Activated naive CD4-positive, alpha-beta T cell treated with anti-CD3 and anti-CD28 coated beads, Interleukin-2, amount 50 U/mL, for 72 hours (primary cell): ENCODE measurements at regions not wholly inside any gene's neighbourhood (a gene's known extent, or its start where the extent isn't known, plus 50 kb on each side); places are given as distances from the start of the nearest gene placed in this dataset.
"Not testable (repeated sequence)": the region's sequence is repeated elsewhere in the genome, so short reads cannot be mapped to it uniquely, and the experiment has no call there.

Experiments used
- ATAC-seq, 2 donors: fragments of 150-1000 bp; cut with Tn5 transposase; 2 replicates each; pipeline ENCODE4 v1.10.0; 2021; ENCODE audit warnings: mild to moderate bottlenecking in 2 of 2, moderate library complexity in 2 of 2
- DNase-seq, 2 donors: peaks; one replicate each; pipeline ENCODE4 v3.0.0; 2021 to 2022; ENCODE audit warnings: low spot score in 2 of 2
- H3K27ac Mint-ChIP-seq, 2 donors: one replicate each; pipeline ENCODE4 v1.8.0; 2022; ENCODE audit warnings: mild to moderate bottlenecking in 2 of 2, mixed read lengths in 2 of 2
- H3K36me3 Mint-ChIP-seq, 2 donors: one replicate each; pipeline ENCODE4 v1.8.0; 2022; ENCODE audit warnings: mixed read lengths in 2 of 2
- H3K9me3 Mint-ChIP-seq, 2 donors: one replicate each; pipeline ENCODE4 v1.8.0; 2022; ENCODE audit warnings: mixed read lengths in 2 of 2

- H3K36me3 Mint-ChIP-seq, result no peaks in the 10 kb centered on the region
- no peaks in the 10 kb centered on the region for H3K9me3 Mint-ChIP-seq
- no peak overlapping the region for H3K27ac Mint-ChIP-seq
- DNase-seq, result no peak
- ATAC-seq, result no peak
These were observed 99.7 kb upstream of the RAI14 start for GRCh38 chr5:34556509-34556782.

- H3K9me3 Mint-ChIP-seq, DNase-seq, ATAC-seq, H3K27ac Mint-ChIP-seq, H3K36me3 Mint-ChIP-seq: not testable (repeated sequence)
These were observed 94.5 kb upstream of the RAI14 start for GRCh38 chr5:34561581-34561980.

- no peak overlapping the region for H3K27ac Mint-ChIP-seq
- H3K9me3 Mint-ChIP-seq, result no peaks in the 10 kb centered on the region
- H3K36me3 Mint-ChIP-seq, result no peaks in the 10 kb centered on the region
- no peak for DNase-seq
- no peak for ATAC-seq
These were observed 93.3 kb upstream of the RAI14 start for GRCh38 chr5:34562791-34563190.

GRCh38 chr5:34563269-34563668 lies 92.9 kb upstream of the RAI14 start:
- no peak for ATAC-seq
- Mint-ChIP-seq H3K9me3 (no peaks in the 10 kb centered on the region), H3K27ac (no peak overlapping the region), H3K36me3 (no peaks in the 10 kb centered on the region)
- no peak for DNase-seq

GRCh38 chr5:34563931-34564709 lies 92.0 kb upstream of the RAI14 start:
- H3K9me3 Mint-ChIP-seq, result no peaks in the 10 kb centered on the region
- ATAC-seq, result no peak
- no peak for DNase-seq
- H3K36me3 Mint-ChIP-seq, result no peaks in the 10 kb centered on the region
- H3K27ac Mint-ChIP-seq, result no peak overlapping the region

- no peak for DNase-seq
These were observed 91.4 kb upstream of the RAI14 start for GRCh38 chr5:34564710-34565235.

GRCh38 chr5:34570143-34570542 lies 86.0 kb upstream of the RAI14 start:
- DNase-seq (no peak), ATAC-seq (no peak)
- Mint-ChIP-seq H3K27ac (no peak overlapping the region), H3K36me3 (no peaks in the 10 kb centered on the region), H3K9me3 (no peaks in the 10 kb centered on the region)

More at GRCh38 chr5:34564710-34565235, 91.4 kb upstream of the RAI14 start:
- Mint-ChIP-seq H3K36me3 (no peaks in the 10 kb centered on the region), H3K27ac (no peak overlapping the region), H3K9me3 (no peaks in the 10 kb centered on the region)
- no peak for ATAC-seq

GRCh38 chr5:34570721-34571676 lies 85.1 kb upstream of the RAI14 start:
- ATAC-seq, result no peak
- no peak for DNase-seq
- H3K27ac Mint-ChIP-seq, result no peak overlapping the region
- H3K9me3 Mint-ChIP-seq, result no peaks in the 10 kb centered on the region
- no peaks in the 10 kb centered on the region for H3K36me3 Mint-ChIP-seq

- DNase-seq (no peak), ATAC-seq (no peak)
- Mint-ChIP-seq H3K36me3 (no peaks in the 10 kb centered on the region), H3K9me3 (no peaks in the 10 kb centered on the region), H3K27ac (no peak overlapping the region)
These were observed 84.5 kb upstream of the RAI14 start for GRCh38 chr5:34571677-34572041.

- peaks cover 4 to 6% of the 10 kb centered on the region in 2 donors for H3K9me3 Mint-ChIP-seq
- ATAC-seq, result no peak
- no peak overlapping the region for H3K27ac Mint-ChIP-seq
- peaks cover 0 to 6% of the 10 kb centered on the region in 2 donors for H3K36me3 Mint-ChIP-seq
- no peak for DNase-seq
These were observed 81.1 kb upstream of the RAI14 start for GRCh38 chr5:34574936-34575467.

GRCh38 chr5:34576891-34577666 lies 79.0 kb upstream of the RAI14 start:
- Mint-ChIP-seq H3K27ac (no peak overlapping the region), H3K36me3 (peaks cover 0 to 6% of the 10 kb centered on the region in 2 donors), H3K9me3 (peaks cover 4 to 6% of the 10 kb centered on the region in 2 donors)
- no peak for ATAC-seq
- DNase-seq, result no peak

- peaks cover 0 to 6% of the 10 kb centered on the region in 2 donors for H3K36me3 Mint-ChIP-seq
- H3K27ac Mint-ChIP-seq, result no peak overlapping the region
- ATAC-seq, result no peak
- DNase-seq, result no peak
- H3K9me3 Mint-ChIP-seq, result peaks cover 4 to 6% of the 10 kb centered on the region in 2 donors
These were observed 77.2 kb upstream of the RAI14 start for GRCh38 chr5:34578962-34579361.

GRCh38 chr5:34580983-34581382 lies 75.1 kb upstream of the RAI14 start:
- no peak for DNase-seq
- no peak overlapping the region for H3K27ac Mint-ChIP-seq
- H3K36me3 Mint-ChIP-seq, result peaks cover 0 to 11% of the 10 kb centered on the region in 2 donors
- no peak for ATAC-seq
- H3K9me3 Mint-ChIP-seq, result peaks cover 4 to 6% of the 10 kb centered on the region in 2 donors

GRCh38 chr5:34582371-34582770 lies 73.8 kb upstream of the RAI14 start:
- no peak for ATAC-seq

GRCh38 chr5:34583167-34583566 lies 73.0 kb upstream of the RAI14 start:
- Mint-ChIP-seq H3K36me3 (peaks cover 0 to 11% of the 10 kb centered on the region in 2 donors), H3K9me3 (peaks cover 4 to 6% of the 10 kb centered on the region in 2 donors), H3K27ac (no peak overlapping the region)
- DNase-seq (no peak), ATAC-seq (no peak)

More at GRCh38 chr5:34582371-34582770, 73.8 kb upstream of the RAI14 start:
- no peak for DNase-seq
- H3K9me3 Mint-ChIP-seq, result peaks cover 4 to 6% of the 10 kb centered on the region in 2 donors
- no peak overlapping the region for H3K27ac Mint-ChIP-seq
- peaks cover 0 to 11% of the 10 kb centered on the region in 2 donors for H3K36me3 Mint-ChIP-seq

- no peak overlapping the region for H3K27ac Mint-ChIP-seq
- ATAC-seq (no peak), DNase-seq (no peak)
- H3K9me3 Mint-ChIP-seq, result no peaks in the 10 kb centered on the region
- peaks cover 0 to 5% of the 10 kb centered on the region in 2 donors for H3K36me3 Mint-ChIP-seq
These were observed 72.0 kb upstream of the RAI14 start for GRCh38 chr5:34584165-34584564.
